ENCODE measurements at regions not wholly inside any gene's neighbourhood (a gene's known extent, or its start where the extent isn't known, plus 50 kb on each side); places are given as distances from the start of the nearest gene placed in this dataset.

DNA sequence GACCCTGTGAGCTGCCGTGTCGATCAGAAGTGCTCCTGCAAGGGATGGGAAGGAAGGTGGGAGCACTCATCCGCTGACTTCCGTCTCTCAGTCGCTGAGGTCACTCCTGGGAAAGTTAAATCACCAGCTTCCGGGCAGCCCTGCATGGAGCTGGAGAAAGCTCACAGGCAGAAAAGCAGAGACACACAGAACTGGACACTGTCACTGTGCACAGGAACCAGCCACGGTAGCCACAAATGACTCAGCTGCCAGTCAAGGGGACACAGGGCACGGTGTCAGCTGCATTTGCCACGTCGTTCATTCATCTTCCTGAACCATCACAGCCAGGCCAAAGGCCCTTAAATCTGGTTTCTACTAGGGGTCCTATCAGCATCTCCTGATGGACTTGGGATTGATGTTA, 226.4 kb upstream of the PSMD7 start:
- TF ChIP-seq NRF1 (conservative IDR thresholded peaks at IDR 0.05; ENCODE audit: low read depth, low read length) (no peak), JUNB (IDR thresholded peaks at IDR 0.05) (no peak), SRF (IDR thresholded peaks at IDR 0.05; ENCODE audit: low read depth in 2 of 2, low read length in 2 of 2) (no peak), CEBPB (IDR thresholded peaks at IDR 0.05; ENCODE audit: borderline replicate concordance in 1 of 2, low read depth in 2 of 2, low read length in 2 of 2) (no peak), EZH2 (IDR thresholded peaks at IDR 0.05; ENCODE audit: borderline replicate concordance, control insufficient read depth, low read depth, low read length) (no peak), TAF1 (IDR thresholded peaks at IDR 0.05; ENCODE audit: borderline replicate concordance, low read depth, low read length) (no peak), SMARCA5 (IDR thresholded peaks at IDR 0.05) (no peak), SMAD1 (IDR thresholded peaks at IDR 0.05; ENCODE audit: low read depth, partially characterized antibody) (no peak), FOXM1 (IDR thresholded peaks at IDR 0.05; ENCODE audit: low read depth, low read length) (no peak), ETV6 (conservative IDR thresholded peaks at IDR 0.05 in 1 of 2, IDR thresholded peaks at IDR 0.05 in 1 of 2; ENCODE audit: borderline replicate concordance in 1 of 2, low read depth in 1 of 2) (no peak), POLR2AphosphoS2 (IDR thresholded peaks at IDR 0.05; ENCODE audit: low read depth, low read length) (no peak)
- TF ChIP-seq, protein P1, sequence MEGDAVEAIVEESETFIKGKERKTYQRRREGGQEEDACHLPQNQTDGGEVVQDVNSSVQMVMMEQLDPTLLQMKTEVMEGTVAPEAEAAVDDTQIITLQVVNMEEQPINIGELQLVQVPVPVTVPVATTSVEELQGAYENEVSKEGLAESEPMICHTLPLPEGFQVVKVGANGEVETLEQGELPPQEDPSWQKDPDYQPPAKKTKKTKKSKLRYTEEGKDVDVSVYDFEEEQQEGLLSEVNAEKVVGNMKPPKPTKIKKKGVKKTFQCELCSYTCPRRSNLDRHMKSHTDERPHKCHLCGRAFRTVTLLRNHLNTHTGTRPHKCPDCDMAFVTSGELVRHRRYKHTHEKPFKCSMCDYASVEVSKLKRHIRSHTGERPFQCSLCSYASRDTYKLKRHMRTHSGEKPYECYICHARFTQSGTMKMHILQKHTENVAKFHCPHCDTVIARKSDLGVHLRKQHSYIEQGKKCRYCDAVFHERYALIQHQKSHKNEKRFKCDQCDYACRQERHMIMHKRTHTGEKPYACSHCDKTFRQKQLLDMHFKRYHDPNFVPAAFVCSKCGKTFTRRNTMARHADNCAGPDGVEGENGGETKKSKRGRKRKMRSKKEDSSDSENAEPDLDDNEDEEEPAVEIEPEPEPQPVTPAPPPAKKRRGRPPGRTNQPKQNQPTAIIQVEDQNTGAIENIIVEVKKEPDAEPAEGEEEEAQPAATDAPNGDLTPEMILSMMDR (IDR thresholded peaks at IDR 0.05 in 2 of 3, conservative IDR thresholded peaks at IDR 0.05 in 1 of 3; ENCODE audit: control insufficient read depth in 2 of 3, extremely low read depth in 1 of 3, insufficient read depth in 1 of 3, low read depth in 3 of 3, low read length in 3 of 3), result no peak
- TF ChIP-seq, protein P2, sequence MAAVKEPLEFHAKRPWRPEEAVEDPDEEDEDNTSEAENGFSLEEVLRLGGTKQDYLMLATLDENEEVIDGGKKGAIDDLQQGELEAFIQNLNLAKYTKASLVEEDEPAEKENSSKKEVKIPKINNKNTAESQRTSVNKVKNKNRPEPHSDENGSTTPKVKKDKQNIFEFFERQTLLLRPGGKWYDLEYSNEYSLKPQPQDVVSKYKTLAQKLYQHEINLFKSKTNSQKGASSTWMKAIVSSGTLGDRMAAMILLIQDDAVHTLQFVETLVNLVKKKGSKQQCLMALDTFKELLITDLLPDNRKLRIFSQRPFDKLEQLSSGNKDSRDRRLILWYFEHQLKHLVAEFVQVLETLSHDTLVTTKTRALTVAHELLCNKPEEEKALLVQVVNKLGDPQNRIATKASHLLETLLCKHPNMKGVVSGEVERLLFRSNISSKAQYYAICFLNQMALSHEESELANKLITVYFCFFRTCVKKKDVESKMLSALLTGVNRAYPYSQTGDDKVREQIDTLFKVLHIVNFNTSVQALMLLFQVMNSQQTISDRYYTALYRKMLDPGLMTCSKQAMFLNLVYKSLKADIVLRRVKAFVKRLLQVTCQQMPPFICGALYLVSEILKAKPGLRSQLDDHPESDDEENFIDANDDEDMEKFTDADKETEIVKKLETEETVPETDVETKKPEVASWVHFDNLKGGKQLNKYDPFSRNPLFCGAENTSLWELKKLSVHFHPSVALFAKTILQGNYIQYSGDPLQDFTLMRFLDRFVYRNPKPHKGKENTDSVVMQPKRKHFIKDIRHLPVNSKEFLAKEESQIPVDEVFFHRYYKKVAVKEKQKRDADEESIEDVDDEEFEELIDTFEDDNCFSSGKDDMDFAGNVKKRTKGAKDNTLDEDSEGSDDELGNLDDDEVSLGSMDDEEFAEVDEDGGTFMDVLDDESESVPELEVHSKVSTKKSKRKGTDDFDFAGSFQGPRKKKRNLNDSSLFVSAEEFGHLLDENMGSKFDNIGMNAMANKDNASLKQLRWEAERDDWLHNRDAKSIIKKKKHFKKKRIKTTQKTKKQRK (IDR thresholded peaks at IDR 0.05; ENCODE audit: low read depth, low read length), result no peak
- TF ChIP-seq, protein P3, sequence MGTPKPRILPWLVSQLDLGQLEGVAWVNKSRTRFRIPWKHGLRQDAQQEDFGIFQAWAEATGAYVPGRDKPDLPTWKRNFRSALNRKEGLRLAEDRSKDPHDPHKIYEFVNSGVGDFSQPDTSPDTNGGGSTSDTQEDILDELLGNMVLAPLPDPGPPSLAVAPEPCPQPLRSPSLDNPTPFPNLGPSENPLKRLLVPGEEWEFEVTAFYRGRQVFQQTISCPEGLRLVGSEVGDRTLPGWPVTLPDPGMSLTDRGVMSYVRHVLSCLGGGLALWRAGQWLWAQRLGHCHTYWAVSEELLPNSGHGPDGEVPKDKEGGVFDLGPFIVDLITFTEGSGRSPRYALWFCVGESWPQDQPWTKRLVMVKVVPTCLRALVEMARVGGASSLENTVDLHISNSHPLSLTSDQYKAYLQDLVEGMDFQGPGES (IDR thresholded peaks at IDR 0.05), result no peak
